Testis (tissue), 2 donors: ENCODE measurements at regions not wholly inside any gene's neighbourhood (a gene's known extent, or its start where the extent isn't known, plus 50 kb on each side); places are given as distances from the start of the nearest gene placed in this dataset.
"Not testable (repeated sequence)": the region's sequence is repeated elsewhere in the genome, so short reads cannot be mapped to it uniquely, and the experiment has no call there.

Experiments
- DNase-seq: peaks from one replicate; pipeline ENCODE4 v3.0.0-alpha.2; 2019
- H3K27ac ChIP-seq, 2 donors: fragments of 200-600 bp; sonication (generic); one replicate each; pipeline ENCODE4 v1.5.1; 2019
- H3K27me3 ChIP-seq: fragments of 200-600 bp; sonication (generic); one replicate; pipeline ENCODE4 v1.5.1; 2019
- H3K36me3 ChIP-seq: fragments of 200-600 bp; sonication (generic); one replicate; pipeline ENCODE4 v1.5.1; 2017; ENCODE audit warnings: low read depth; ENCODE audit errors: missing control alignments
- H3K4me1 ChIP-seq: fragments of 200-600 bp; sonication (generic); one replicate; pipeline ENCODE4 v1.5.1; 2019
- H3K4me3 ChIP-seq, 2 donors: fragments of 200-600 bp; sonication (generic); one replicate each; pipeline ENCODE4 v1.5.1; 2017 to 2019
- H3K9me3 ChIP-seq: fragments of 200-600 bp; sonication (generic); one replicate; pipeline ENCODE4 v1.5.1; 2017
- POLR2A ChIP-seq: fragments of 450-650 bp; IDR thresholded peaks from one replicate; pipeline ENCODE4 v1.6.1; 2017; ENCODE audit warnings: antibody characterized with exemption, mild to moderate bottlenecking, moderate library complexity
- WGBS, 2 donors: methylation state at CpG; one replicate each; pipeline ENCODE4 v1.1.5; 2018; 5-methylcytosine and 5-hydroxymethylcytosine counted together
- intact Hi-C: fragments of 100-400 bp; cut with DNase I; formaldehyde crosslinking; loops from one replicate; pipeline ENCODE4 v1.15.1; 2023; ENCODE audit warnings: low total_unique reads
- TF ChIP-seq, protein P1 (sequence below), 3 experiments: fragments of 450-650 bp in 2 of 3; fragments of 200-600 bp in 1 of 3; sonication (generic) in 1 of 3; IDR thresholded peaks; one replicate each; pipeline ENCODE4 v1.5.1; 2016 to 2019; ENCODE audit warnings: antibody characterized with exemption in 3 of 3, mild to moderate bottlenecking in 2 of 3, moderate library complexity in 1 of 3

DNA sequence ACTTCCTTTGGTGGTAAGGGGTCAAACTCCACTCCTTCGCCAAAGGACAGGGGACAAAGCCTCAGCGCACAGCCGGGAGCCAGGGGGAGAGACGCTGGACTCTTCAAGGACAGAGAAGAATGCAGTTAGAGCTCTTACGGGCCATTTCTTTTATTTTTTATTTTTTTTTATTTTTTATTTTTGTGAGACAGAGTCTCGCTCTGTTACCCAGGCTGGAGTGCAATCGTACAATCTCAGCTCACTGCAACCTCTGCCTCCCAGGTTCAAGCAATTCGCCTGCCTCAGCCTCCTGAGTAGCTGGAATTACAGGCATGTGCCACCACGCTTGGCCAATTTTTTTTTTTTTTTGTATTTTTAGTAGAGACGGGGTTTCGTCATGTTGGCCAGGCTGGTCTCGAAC lies 93.2 kb upstream of the RPH3AL start, which contains the start of gene RFLNB:
TSS of gene RFLNB (minus strand) at position 101 of the 400 bp plus-strand sequence.
- H3K27me3 ChIP-seq, H3K4me3 ChIP-seq, H3K4me1 ChIP-seq, H3K27ac ChIP-seq, H3K36me3 ChIP-seq, intact Hi-C loops, DNase-seq, H3K9me3 ChIP-seq: not testable (repeated sequence)
- WGBS, 2 donors, result 85 to 91% methylated on average over 12 of the region's 12 CpGs

GRCh38 chr17:444879-445454 lies 92.4 kb upstream of the RPH3AL start:
- TF ChIP-seq POLR2A, result no peak
- TF ChIP-seq, protein P1, sequence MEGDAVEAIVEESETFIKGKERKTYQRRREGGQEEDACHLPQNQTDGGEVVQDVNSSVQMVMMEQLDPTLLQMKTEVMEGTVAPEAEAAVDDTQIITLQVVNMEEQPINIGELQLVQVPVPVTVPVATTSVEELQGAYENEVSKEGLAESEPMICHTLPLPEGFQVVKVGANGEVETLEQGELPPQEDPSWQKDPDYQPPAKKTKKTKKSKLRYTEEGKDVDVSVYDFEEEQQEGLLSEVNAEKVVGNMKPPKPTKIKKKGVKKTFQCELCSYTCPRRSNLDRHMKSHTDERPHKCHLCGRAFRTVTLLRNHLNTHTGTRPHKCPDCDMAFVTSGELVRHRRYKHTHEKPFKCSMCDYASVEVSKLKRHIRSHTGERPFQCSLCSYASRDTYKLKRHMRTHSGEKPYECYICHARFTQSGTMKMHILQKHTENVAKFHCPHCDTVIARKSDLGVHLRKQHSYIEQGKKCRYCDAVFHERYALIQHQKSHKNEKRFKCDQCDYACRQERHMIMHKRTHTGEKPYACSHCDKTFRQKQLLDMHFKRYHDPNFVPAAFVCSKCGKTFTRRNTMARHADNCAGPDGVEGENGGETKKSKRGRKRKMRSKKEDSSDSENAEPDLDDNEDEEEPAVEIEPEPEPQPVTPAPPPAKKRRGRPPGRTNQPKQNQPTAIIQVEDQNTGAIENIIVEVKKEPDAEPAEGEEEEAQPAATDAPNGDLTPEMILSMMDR (IDR thresholded peaks at IDR 0.05), result no peak
- no peak overlapping the region for H3K27ac ChIP-seq
- no peaks in the 10 kb centered on the region for H3K4me1 ChIP-seq
- intact Hi-C loops, result no loop called here
- WGBS, 2 donors, result 81 to 83% methylated on average over 7 of the region's 7 CpGs
- no peaks in the 10 kb centered on the region for H3K27me3 ChIP-seq
- H3K36me3 ChIP-seq, result no peaks in the 10 kb centered on the region
- no peak for DNase-seq
- no peak overlapping the region for H3K4me3 ChIP-seq
- no peaks in the 10 kb centered on the region for H3K9me3 ChIP-seq

- TF ChIP-seq, protein P1 (IDR thresholded peaks at IDR 0.05), result no peak
- no peak for TF ChIP-seq POLR2A
- Histone ChIP-seq H3K27me3 (no peaks in the 10 kb centered on the region), H3K27ac (no peak overlapping the region), H3K9me3 (no peaks in the 10 kb centered on the region), H3K4me3 (no peak overlapping the region), H3K36me3 (no peaks in the 10 kb centered on the region), H3K4me1 (no peaks in the 10 kb centered on the region)
- DNase-seq, result no peak
- intact Hi-C loops, result no loop called here
- WGBS, 2 donors, result 96% methylated on average over 21 to 30 of the region's 30 CpGs
Observed at GRCh38 chr17:443109-443508, 90.5 kb upstream of the RPH3AL start.

DNA sequence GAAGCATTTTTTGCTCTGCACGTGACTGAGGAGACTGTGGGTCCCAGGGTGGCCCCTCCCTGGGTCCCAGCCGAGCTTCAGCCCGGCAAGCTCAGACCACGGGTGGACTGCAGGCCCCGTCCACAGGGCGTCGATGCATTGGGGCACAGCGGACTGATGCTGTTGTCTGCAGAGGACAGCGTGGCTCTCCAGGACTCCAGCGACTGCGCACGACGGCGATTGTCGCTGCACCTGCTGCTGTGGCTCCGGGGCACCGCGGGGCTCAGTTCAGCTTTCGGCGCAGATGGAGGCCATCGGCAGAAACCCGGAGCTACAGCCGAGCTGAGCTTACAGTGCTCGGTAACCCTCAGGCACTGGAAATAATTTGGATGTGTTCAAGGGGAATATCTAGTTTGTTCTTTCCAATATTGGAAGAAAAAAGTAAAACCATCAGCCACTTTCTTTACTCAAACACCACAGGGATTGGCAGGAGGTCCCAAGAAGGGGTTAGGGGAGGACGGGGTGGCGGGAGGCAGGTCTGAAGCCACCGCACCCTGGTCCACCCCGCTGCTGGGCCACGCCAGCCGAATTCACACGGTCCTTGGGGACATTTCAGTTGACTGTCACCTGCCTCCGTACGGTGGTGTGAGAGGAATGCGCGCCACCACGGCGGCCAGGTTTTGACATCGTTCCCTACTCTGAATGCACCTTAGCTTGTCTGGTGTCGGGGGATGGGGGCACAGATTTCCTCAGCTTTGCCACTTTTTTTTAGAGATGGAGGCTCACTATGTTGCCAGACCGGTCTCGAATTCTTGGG lies 88.7 kb upstream of the RPH3AL start:
- no peak overlapping the region for H3K27ac ChIP-seq
- H3K4me1 ChIP-seq, result no peaks in the 10 kb centered on the region
- no peaks in the 10 kb centered on the region for H3K27me3 ChIP-seq
- H3K4me3 ChIP-seq, result no peak overlapping the region
- H3K36me3 ChIP-seq, result no peaks in the 10 kb centered on the region
- no peak for TF ChIP-seq POLR2A
- TF ChIP-seq, protein P1 (IDR thresholded peaks at IDR 0.05), result no peak
- intact Hi-C loops, result no loop called here
- WGBS, 2 donors, result 89 to 90% methylated on average over 29 to 41 of the region's 41 CpGs
- no peak for DNase-seq
- H3K9me3 ChIP-seq, result no peaks in the 10 kb centered on the region

DNA sequence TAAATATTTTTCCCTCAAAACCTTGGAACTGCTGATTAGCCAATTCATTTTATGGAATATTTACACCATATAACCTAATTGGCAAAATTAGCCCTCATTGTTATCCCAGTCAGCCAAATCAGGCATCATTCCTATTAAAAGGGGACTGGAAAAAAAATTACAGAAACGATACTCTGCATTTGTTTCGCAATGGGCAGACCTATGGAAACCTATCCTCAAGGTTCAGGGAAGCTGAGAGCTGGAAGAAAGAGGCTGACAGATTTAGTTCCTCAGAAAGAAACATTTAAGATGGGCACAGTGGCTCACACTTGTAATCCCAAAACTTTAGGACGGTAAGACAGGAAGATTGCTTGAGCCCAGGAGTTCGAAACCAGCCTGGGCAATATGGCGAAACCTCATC lies 85.6 kb upstream of the RPH3AL start:
- H3K4me1 ChIP-seq, result no peaks in the 10 kb centered on the region
- no peaks in the 10 kb centered on the region for H3K27me3 ChIP-seq
- no peaks in the 10 kb centered on the region for H3K36me3 ChIP-seq
- intact Hi-C loops, result no loop called here
- TF ChIP-seq, protein P1 (IDR thresholded peaks at IDR 0.05), result no peak
- no peak for TF ChIP-seq POLR2A
- no peak overlapping the region for H3K4me3 ChIP-seq
- DNase-seq, result no peak
- H3K9me3 ChIP-seq, result no peaks in the 10 kb centered on the region
- 84 to 89% methylated on average over 5 of the region's 5 CpGs for WGBS, 2 donors
- no peak overlapping the region for H3K27ac ChIP-seq
